GM18951 (cell line): ENCODE measurements at regions not wholly inside any gene's neighbourhood (a gene's known extent, or its start where the extent isn't known, plus 50 kb on each side); places are given as distances from the start of the nearest gene placed in this dataset.

Source experiments
- POLR2A ChIP-seq: IDR thresholded peaks from 4 replicates; pipeline ENCODE4 v1.6.1; 2011; ENCODE audit warnings: mild to moderate bottlenecking; ENCODE audit not compliant: insufficient read length, insufficient read depth; ENCODE audit errors: extremely low read depth
- in situ Hi-C: fragments of 300-500 bp; cut with MboI; formaldehyde crosslinking; loops from one replicate; pipeline ENCODE4 v1.12.0; 2022; ENCODE audit warnings: low sequenced_read_pairs, mixed read lengths, inconsistent platforms; ENCODE audit not compliant: unreplicated experiment

GRCh38 chr9:29816954-29817703 lies 2243.8 kb upstream of the C9orf72 start:
- in situ Hi-C loops, result no loop called here
- no peak for TF ChIP-seq POLR2A

GRCh38 chr9:29822458-29822857 lies 2249.2 kb upstream of the C9orf72 start:
- in situ Hi-C loops, result no loop called here
- no peak for TF ChIP-seq POLR2A

- no peak for TF ChIP-seq POLR2A
- in situ Hi-C loops, result no loop called here
Measured at GRCh38 chr9:29826421-29826820, 2253.1 kb upstream of the C9orf72 start.

DNA sequence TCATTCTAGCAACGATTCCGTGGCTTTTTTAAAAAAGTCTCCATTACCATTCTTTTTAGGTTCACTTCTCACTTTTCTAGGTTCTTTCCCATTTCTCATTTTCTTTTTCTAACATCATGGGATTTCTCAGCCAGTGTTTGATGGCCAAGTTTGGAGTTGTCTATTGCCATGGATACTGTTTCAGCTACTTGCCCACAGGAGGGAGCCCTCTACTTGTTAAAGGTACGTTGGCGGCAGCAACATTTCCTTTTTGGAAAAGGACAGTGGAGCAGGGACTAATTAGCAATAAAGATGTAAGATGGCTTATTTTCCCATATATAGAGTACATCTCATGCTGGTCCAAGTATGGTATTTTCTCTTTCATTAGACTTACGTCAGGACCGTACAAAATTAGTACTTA lies 2257.5 kb upstream of the C9orf72 start:
- in situ Hi-C loops, result no loop called here
- TF ChIP-seq POLR2A, result no peak

DNA sequence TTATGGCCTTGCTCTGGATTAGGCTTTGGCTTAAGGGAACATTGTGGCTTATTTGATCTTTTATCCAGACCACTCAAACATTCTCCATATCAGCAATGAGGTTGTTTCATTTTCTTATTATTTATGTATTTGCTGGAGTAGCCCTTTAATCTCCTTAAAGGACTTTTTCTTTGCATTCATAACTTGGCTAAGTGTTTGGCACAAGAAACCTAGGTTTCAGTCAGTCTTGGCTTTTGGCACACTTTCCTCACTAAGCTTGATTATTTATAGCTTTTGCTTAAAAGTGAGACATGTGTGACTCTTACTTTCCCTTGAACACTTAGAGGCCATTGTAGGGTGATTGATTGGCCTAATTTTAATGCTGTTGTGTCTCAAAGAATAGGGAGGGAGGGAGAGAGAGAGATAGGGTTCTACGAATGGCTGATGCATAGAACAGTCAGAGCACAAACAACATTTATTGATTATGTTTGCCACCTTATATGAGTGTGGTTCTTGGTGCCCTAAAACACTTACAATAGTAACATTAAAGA lies 2265.3 kb upstream of the C9orf72 start:
- in situ Hi-C loops, result no loop called here
- no peak for TF ChIP-seq POLR2A

GRCh38 chr9:29844251-29844650 lies 2271.0 kb upstream of the C9orf72 start:
- no peak for TF ChIP-seq POLR2A
- in situ Hi-C loops, result no loop called here

GRCh38 chr9:29850664-29851063 lies 2277.4 kb upstream of the C9orf72 start:
- in situ Hi-C loops, result no loop called here

DNA sequence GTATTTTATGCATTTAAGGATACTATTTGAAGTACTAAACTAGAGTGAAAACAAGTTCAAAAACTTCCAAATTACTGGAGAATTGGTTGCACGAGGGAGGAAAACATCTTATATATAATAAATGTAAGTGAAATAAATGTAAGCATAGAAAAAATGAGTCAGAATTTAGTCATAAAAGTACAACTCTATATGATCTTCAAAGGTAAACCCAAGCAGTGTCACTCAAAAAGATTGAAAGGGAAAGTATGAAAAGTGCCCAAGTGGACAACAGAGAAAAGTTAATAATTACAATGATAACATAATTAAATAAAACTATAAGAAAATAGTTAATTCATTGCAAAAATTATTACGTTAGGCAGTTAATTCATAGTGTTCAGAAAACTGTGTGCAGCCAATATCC lies 2288.5 kb upstream of the C9orf72 start:
- in situ Hi-C loops, result no loop called here
- no peak for TF ChIP-seq POLR2A

More at GRCh38 chr9:29850664-29851063, 2277.4 kb upstream of the C9orf72 start:
- TF ChIP-seq POLR2A, result no peak

DNA sequence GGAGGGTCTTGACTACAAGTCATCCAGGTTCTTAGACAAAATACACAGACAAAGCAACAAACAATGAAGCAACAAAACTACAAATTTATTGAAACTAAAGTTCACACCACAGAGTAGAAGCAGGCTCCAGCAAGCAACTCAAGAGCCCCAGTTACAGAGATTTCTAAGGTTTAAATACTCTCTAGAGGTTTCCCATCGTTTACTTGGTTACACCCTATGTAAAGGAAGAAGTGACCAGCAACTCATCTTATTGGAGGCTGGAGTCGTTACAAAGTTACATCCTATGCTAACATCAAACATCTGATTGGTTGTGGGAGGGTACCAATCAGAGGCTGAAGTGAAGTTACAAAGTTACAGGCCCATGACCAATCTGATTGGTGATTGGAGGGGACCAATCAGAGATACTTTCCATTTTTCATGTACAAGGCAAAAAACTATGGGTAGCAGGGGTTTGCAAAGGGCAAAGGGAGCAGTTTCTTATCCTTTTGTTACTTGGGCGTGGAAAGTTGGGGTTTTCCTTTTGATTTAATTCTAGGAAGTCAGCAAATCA lies 2292.6 kb upstream of the C9orf72 start:
- in situ Hi-C loops, result no loop called here
- no peak for TF ChIP-seq POLR2A

DNA sequence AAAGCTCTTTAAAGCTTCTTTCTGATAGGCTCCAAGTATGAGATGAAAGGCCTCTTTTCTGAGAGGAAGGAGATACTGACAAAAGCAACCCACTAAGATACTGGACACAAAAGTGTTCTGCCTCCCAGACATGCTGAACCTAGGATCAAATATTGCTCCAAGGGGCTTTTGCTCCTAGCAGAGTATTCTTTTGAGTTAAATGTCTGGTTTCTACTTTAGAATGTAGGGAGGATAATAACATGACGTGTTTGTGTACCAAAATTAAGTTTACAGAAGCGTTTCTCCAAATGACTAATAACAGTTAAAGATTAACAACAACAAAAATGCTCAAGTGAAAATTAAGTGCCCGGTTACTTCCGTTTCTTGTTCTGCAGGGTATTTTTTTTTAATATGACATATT lies 2293.3 kb upstream of the C9orf72 start:
- in situ Hi-C loops, result no loop called here
- no peak for TF ChIP-seq POLR2A

DNA sequence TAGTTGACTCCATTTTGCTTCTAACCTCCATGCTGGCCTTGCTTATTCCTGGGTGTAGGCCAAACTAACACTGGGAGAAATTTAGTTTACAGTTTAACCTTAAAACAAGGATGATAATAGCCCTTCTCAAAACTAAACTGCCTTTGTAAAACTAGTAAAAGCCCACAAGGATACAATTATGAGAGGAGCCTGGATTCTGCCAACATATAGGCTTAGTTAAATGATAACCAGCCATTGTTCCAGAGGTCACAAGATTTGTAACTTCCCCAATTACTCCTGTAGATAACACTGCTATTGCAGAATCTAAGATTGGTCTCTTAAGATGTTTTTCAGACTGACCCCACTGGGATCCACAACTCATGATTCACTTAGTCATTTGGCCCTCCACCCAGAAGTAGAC lies 2300.3 kb upstream of the C9orf72 start:
- TF ChIP-seq POLR2A, result no peak
- in situ Hi-C loops, result no loop called here

DNA sequence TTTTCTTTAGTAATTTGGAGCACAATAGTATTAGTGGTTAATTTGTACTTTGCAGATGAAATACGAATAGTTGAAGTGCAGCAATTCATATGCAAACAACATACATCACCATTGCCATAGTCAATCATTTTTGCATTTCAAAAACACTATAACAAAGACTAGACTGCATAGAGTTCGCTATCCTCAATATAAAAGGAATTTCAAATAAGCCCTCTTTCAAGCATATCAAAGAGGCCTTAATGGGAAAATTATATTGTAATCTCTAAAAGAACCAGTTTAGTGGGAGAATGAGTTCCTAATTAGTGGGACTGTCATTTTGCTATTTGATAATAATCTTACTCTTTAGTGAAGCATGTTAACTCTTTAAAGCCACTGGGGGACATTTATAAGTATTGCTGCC lies 2302.3 kb upstream of the C9orf72 start:
- no peak for TF ChIP-seq POLR2A
- in situ Hi-C loops, result no loop called here

GRCh38 chr9:29882767-29883166 lies 2309.5 kb upstream of the C9orf72 start:
- TF ChIP-seq POLR2A, result no peak
- in situ Hi-C loops, result no loop called here

- in situ Hi-C loops, result no loop called here
- TF ChIP-seq POLR2A, result no peak
Measured at GRCh38 chr9:29906065-29906464, 2332.8 kb upstream of the C9orf72 start.
